ENCODE measurements at regions not wholly inside any gene's neighbourhood (a gene's known extent, or its start where the extent isn't known, plus 50 kb on each side); places are given as distances from the start of the nearest gene placed in this dataset.
A peak's percentile ranks its signal among the peaks of the same experiment; 100 is the strongest.
"Not testable (repeated sequence)": the region's sequence is repeated elsewhere in the genome, so short reads cannot be mapped to it uniquely, and the experiment has no call there.

- DNase-seq (ENCODE audit: low spot score), result peak; percentile 22
These were observed 828.8 kb downstream of the TMEM121 start for GRCh38 chr14:106355007-106355791.

- DNase-seq (ENCODE audit: low spot score), result peak; percentile 16
These were observed 829.7 kb downstream of the TMEM121 start for GRCh38 chr14:106355881-106356642.

GRCh38 chr14:106356643-106356930 lies 830.2 kb downstream of the TMEM121 start:
- DNase-seq (ENCODE audit: low spot score), result not testable (repeated sequence)

- DNase-seq (ENCODE audit: low spot score), result not testable (repeated sequence)
These were observed 832.9 kb downstream of the TMEM121 start for GRCh38 chr14:106359157-106359887.

- DNase-seq (ENCODE audit: low spot score), result not testable (repeated sequence)
These were observed 839.0 kb downstream of the TMEM121 start for GRCh38 chr14:106365371-106365770.

- DNase-seq (ENCODE audit: low spot score), result not testable (repeated sequence)
These were observed 839.5 kb downstream of the TMEM121 start for GRCh38 chr14:106365894-106366293.

- DNase-seq (ENCODE audit: low spot score), result not testable (repeated sequence)
These were observed 840.6 kb downstream of the TMEM121 start for GRCh38 chr14:106366971-106367370.

GRCh38 chr14:106369456-106369855 lies 843.1 kb downstream of the TMEM121 start:
- DNase-seq (ENCODE audit: low spot score), result not testable (repeated sequence)

- DNase-seq (ENCODE audit: low spot score), result no peak
These were observed 846.7 kb downstream of the TMEM121 start for GRCh38 chr14:106372870-106373652.

GRCh38 chr14:106373653-106374110 lies 847.3 kb downstream of the TMEM121 start:
- not testable (repeated sequence) for DNase-seq (ENCODE audit: low spot score)

- DNase-seq (ENCODE audit: low spot score), result no peak
These were observed 851.0 kb downstream of the TMEM121 start for GRCh38 chr14:106377432-106377831.

- DNase-seq (ENCODE audit: low spot score), result no peak
These were observed 851.8 kb downstream of the TMEM121 start for GRCh38 chr14:106378191-106378590.

- no peak for DNase-seq (ENCODE audit: low spot score)
These were observed 854.4 kb downstream of the TMEM121 start for GRCh38 chr14:106380740-106381139.

- not testable (repeated sequence) for DNase-seq (ENCODE audit: low spot score)
These were observed 862.8 kb downstream of the TMEM121 start for GRCh38 chr14:106389186-106389585.

GRCh38 chr14:106390401-106390800 lies 864.0 kb downstream of the TMEM121 start:
- no peak for DNase-seq (ENCODE audit: low spot score)

- no peak for DNase-seq (ENCODE audit: low spot score)
These were observed 864.6 kb downstream of the TMEM121 start for GRCh38 chr14:106390947-106391346.

GRCh38 chr14:106393742-106394141 lies 867.4 kb downstream of the TMEM121 start:
- no peak for DNase-seq (ENCODE audit: low spot score)

- DNase-seq (ENCODE audit: low spot score), result no peak
These were observed 869.2 kb downstream of the TMEM121 start for GRCh38 chr14:106395456-106396050.

GRCh38 chr14:106396999-106397398 lies 870.6 kb downstream of the TMEM121 start:
- DNase-seq (ENCODE audit: low spot score), result no peak

- DNase-seq (ENCODE audit: low spot score), result not testable (repeated sequence)
These were observed 872.5 kb downstream of the TMEM121 start for GRCh38 chr14:106398931-106399331.

- not testable (repeated sequence) for DNase-seq (ENCODE audit: low spot score)
These were observed 874.9 kb downstream of the TMEM121 start for GRCh38 chr14:106401316-106401715.
